ENCODE measurements at regions not wholly inside any gene's neighbourhood (a gene's known extent, or its start where the extent isn't known, plus 50 kb on each side); places are given as distances from the start of the nearest gene placed in this dataset.
"Not testable (repeated sequence)": the region's sequence is repeated elsewhere in the genome, so short reads cannot be mapped to it uniquely, and the experiment has no call there.

DNA sequence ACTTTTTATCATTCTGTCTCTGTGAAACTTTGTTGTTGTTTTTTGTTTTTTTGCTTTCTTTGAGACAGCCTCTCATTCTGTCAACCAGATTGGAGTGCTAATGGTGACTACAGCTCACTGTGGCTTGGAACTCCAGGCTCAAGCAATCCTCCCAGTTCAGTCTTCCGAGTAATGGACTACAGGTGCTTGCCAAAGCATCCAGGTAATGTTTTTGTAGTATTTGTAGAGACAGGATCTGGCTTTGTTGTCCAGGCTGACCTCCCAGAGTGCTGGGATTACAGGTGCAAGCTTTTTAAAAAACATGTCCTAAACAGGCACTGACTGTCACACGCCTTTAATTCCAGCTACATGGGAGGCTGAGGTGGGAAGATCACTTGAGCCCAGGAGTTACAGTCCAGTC is 235.1 kb downstream of the MEF2C start:
- no peaks in the 10 kb centered on the region for H3K27me3 ChIP-seq (ENCODE audit: control insufficient read depth, insufficient read depth, low read length)
- H3K4me3 ChIP-seq (ENCODE audit: low read depth, low read length): no peak overlapping the region
- no peaks in the 10 kb centered on the region for H3K36me3 ChIP-seq (ENCODE audit: control insufficient read depth, insufficient read depth, low read length)
- TF ChIP-seq, protein P1, sequence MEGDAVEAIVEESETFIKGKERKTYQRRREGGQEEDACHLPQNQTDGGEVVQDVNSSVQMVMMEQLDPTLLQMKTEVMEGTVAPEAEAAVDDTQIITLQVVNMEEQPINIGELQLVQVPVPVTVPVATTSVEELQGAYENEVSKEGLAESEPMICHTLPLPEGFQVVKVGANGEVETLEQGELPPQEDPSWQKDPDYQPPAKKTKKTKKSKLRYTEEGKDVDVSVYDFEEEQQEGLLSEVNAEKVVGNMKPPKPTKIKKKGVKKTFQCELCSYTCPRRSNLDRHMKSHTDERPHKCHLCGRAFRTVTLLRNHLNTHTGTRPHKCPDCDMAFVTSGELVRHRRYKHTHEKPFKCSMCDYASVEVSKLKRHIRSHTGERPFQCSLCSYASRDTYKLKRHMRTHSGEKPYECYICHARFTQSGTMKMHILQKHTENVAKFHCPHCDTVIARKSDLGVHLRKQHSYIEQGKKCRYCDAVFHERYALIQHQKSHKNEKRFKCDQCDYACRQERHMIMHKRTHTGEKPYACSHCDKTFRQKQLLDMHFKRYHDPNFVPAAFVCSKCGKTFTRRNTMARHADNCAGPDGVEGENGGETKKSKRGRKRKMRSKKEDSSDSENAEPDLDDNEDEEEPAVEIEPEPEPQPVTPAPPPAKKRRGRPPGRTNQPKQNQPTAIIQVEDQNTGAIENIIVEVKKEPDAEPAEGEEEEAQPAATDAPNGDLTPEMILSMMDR (IDR thresholded peaks at IDR 0.05; ENCODE audit: insufficient read depth, low read depth, low read length): no peak
- ChIA-PET POLR2A (no interaction called here), CTCF (no interaction called here)
- DNase-seq (ENCODE audit: low read depth): no peak

DNA sequence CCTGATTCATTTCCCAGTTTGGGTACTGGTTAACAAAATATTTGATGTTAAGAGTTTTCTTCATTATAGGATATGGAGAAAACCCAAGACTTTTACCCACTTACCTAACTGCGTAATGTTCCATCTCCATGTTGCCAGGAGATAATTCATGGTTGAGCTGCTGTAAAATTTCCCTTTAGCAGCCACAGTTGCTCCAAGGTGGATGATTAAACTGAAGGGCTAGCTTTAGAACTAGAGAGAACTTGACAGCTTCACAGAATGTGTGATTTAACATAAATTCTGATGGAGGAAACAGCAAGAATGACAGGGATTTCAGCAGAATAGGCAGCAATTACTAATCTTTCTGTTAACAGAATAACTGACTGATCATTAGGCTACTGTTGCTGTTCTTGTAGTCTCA is 236.1 kb downstream of the MEF2C start:
- CTCF ChIA-PET: no interaction called here
- TF ChIP-seq, protein P1 (IDR thresholded peaks at IDR 0.05; ENCODE audit: insufficient read depth, low read depth, low read length): no peak
- Histone ChIP-seq H3K27me3 (ENCODE audit: control insufficient read depth, insufficient read depth, low read length) (no peaks in the 10 kb centered on the region), H3K36me3 (ENCODE audit: control insufficient read depth, insufficient read depth, low read length) (no peaks in the 10 kb centered on the region), H3K4me3 (ENCODE audit: low read depth, low read length) (no peak overlapping the region)
- POLR2A ChIA-PET: no interaction called here
- DNase-seq (ENCODE audit: low read depth): no peak

DNA sequence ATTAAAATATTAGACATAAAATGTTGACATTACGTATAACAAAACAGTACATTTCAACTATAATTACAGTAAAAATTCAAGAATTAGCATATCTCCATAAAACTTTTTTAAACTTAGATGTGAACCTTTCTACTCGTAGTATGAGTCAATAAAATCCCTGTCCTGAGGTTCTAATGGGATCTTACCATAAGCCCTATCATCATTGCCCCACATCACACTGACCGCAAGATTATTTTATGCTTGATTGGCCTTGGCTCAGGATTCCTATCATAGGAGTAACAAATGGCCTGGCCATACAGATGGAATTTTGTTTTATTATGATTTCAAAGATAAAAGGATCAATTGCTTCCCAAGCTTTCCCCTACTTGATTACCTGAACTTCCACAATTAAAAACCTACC is 238.3 kb downstream of the MEF2C start:
- TF ChIP-seq, protein P1 (IDR thresholded peaks at IDR 0.05; ENCODE audit: insufficient read depth, low read depth, low read length): no peak
- no peaks in the 10 kb centered on the region for H3K27me3 ChIP-seq (ENCODE audit: control insufficient read depth, insufficient read depth, low read length)
- ChIA-PET POLR2A (no interaction called here), CTCF (no interaction called here)
- DNase-seq (ENCODE audit: low read depth): no peak
- no peaks in the 10 kb centered on the region for H3K36me3 ChIP-seq (ENCODE audit: control insufficient read depth, insufficient read depth, low read length)
- H3K4me3 ChIP-seq (ENCODE audit: low read depth, low read length): no peak overlapping the region

DNA sequence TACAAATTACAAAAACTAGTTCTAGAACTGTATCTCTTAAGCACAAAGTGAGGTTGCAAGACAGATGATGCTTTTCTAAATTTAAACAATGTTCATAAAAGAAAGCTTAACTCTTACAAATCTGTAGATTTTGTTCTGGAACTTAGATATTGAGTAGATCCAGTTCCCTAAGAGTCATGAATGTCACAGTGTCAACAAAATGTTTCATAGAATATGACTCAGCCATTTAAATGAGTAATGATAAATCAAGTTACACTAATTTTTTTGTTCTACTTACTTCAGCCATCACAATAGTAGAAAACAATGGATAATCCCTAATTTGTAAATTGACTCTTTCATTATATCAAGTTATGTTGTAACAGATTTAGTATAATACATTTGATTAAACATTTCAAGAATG is 239.7 kb downstream of the MEF2C start:
- no peak for DNase-seq (ENCODE audit: low read depth)
- POLR2A ChIA-PET: no interaction called here
- no peaks in the 10 kb centered on the region for H3K36me3 ChIP-seq (ENCODE audit: control insufficient read depth, insufficient read depth, low read length)
- CTCF ChIA-PET: interaction anchor here (1.5 kb wide), 1 partner anchor 11 kb away, joined by 3 read pairs; no protein-coding TSS in a partner anchor
- H3K27me3 ChIP-seq (ENCODE audit: control insufficient read depth, insufficient read depth, low read length): no peaks in the 10 kb centered on the region
- H3K4me3 ChIP-seq (ENCODE audit: low read depth, low read length): no peak overlapping the region
- TF ChIP-seq, protein P1 (IDR thresholded peaks at IDR 0.05; ENCODE audit: insufficient read depth, low read depth, low read length): no peak

DNA sequence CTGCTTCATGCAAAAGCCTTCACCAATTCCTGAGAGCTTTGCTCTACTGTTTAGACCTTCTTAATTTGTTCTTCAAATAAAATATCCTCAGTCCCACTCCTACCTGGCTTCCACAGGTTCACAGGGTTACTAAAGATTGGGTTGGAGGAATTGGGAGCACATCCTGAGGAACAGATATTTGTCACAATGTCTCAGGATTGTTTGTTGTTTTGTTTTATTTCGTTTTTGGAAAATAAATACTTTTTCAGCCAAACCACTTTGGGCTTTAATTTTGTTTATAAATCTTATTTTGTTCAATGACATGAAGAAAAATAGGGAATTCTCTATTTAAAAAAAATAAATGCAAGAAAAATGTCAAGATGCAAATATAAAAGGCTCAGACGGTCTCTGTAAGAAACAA is 249.0 kb downstream of the MEF2C start:
- Histone ChIP-seq H3K4me3 (ENCODE audit: low read depth, low read length) (no peak overlapping the region), H3K36me3 (ENCODE audit: control insufficient read depth, insufficient read depth, low read length) (no peaks in the 10 kb centered on the region), H3K27me3 (ENCODE audit: control insufficient read depth, insufficient read depth, low read length) (no peaks in the 10 kb centered on the region)
- no peak for DNase-seq (ENCODE audit: low read depth)
- POLR2A ChIA-PET: no interaction called here
- TF ChIP-seq, protein P1 (IDR thresholded peaks at IDR 0.05; ENCODE audit: insufficient read depth, low read depth, low read length): no peak
- CTCF ChIA-PET: no interaction called here

DNA sequence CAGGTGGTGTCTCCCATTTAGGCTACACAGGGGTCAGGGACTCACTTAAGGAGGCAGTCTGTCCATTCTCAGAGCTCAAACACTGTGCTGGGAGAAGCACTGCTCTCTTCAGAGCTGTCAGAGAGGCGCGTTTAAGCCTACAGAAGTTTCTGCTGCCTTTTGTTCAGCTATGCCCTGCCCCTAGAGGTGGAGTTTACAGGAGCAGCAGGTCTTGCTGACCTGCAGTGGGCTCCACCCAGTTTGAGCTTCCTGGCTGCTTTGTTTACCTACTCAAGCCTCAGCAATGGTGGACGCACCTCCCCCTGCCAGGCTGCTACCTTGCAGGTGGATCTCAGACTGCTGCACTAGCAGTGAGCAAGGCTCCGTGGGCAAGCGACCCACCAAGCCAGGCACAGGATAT is 260.1 kb downstream of the MEF2C start:
- H3K36me3 ChIP-seq (ENCODE audit: control insufficient read depth, insufficient read depth, low read length); POLR2A ChIA-PET; CTCF ChIA-PET; DNase-seq (ENCODE audit: low read depth); H3K27me3 ChIP-seq (ENCODE audit: control insufficient read depth, insufficient read depth, low read length); H3K4me3 ChIP-seq (ENCODE audit: low read depth, low read length): not testable (repeated sequence)

DNA sequence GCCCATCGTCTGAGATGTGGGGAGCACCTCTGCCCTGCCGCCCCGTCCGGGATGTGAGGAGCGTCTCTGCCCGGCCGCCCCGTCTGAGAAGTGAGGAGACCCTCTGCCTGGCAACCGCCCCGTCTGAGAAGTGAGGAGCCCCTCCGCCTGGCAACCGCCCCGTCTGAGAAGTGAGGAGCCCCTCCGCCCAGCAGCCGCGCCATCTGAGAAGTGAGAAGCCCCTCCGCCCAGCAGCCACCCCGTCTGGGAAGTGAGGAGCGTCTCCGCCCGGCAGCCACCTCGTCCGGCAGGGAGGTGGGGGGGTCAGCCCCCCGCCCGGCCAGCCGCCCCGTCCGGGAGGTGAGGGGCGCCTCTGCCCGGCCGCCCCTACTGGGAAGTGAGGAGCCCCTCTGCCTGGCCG is 267.2 kb downstream of the MEF2C start:
- POLR2A ChIA-PET; CTCF ChIA-PET; H3K4me3 ChIP-seq (ENCODE audit: low read depth, low read length); DNase-seq (ENCODE audit: low read depth); H3K36me3 ChIP-seq (ENCODE audit: control insufficient read depth, insufficient read depth, low read length); H3K27me3 ChIP-seq (ENCODE audit: control insufficient read depth, insufficient read depth, low read length): not testable (repeated sequence)
